Right ventricle myocardium superior (tissue), 1 donor: ENCODE measurements at regions not wholly inside any gene's neighbourhood (a gene's known extent, or its start where the extent isn't known, plus 50 kb on each side); places are given as distances from the start of the nearest gene placed in this dataset.

Source experiments
- ATAC-seq: fragments of 200-7000 bp; cut with Tn5 transposase; one replicate; pipeline ENCODE4 v1.9.1; 2020; ENCODE audit warnings: mild to moderate bottlenecking; ENCODE audit not compliant: poor library complexity
- DNase-seq: peaks from one replicate; pipeline ENCODE4 v3.0.0-alpha.2; 2020
- intact Hi-C: fragments of 100-400 bp; cut with DNase I; formaldehyde crosslinking; loops from one replicate; pipeline ENCODE4 v1.11.2; 2022
- donor health status: DM: no; HTN: yes; CAD: no; lungs with severe emphysema.

- intact Hi-C loops = loop anchor here (5.0 kb wide), 4 partner anchors 101 to 516 kb away; partner anchors contain the start of gene MAML3
- ATAC-seq (peak; percentile 94), DNase-seq (peak; percentile 87)
Observed at GRCh38 chr4:140252742-140253555, 99.0 kb upstream of the MAML3 start.

GRCh38 chr4:140252141-140252741, 98.3 kb upstream of the MAML3 start:
- ATAC-seq (peak; percentile 30), DNase-seq (no peak)
- intact Hi-C loops = loop anchor here (5.0 kb wide), 4 partner anchors 100 to 515 kb away; partner anchors contain the start of gene MAML3

GRCh38 chr4:140251571-140251970, 97.6 kb upstream of the MAML3 start:
- intact Hi-C loops = loop anchor here (5.0 kb wide), 4 partner anchors 99 to 514 kb away; partner anchors contain the start of gene MAML3
- no peak for ATAC-seq
- no peak for DNase-seq

- intact Hi-C loops = loop anchor here (5.0 kb wide), 4 partner anchors 99 to 514 kb away; partner anchors contain the start of gene MAML3
- ATAC-seq = no peak
- no peak for DNase-seq
Observed at GRCh38 chr4:140250989-140251552, 97.1 kb upstream of the MAML3 start.

GRCh38 chr4:140249351-140249750, 95.4 kb upstream of the MAML3 start:
- intact Hi-C loops = no loop called here
- DNase-seq (no peak), ATAC-seq (no peak)

GRCh38 chr4:140247237-140247636, 93.3 kb upstream of the MAML3 start:
- DNase-seq (no peak), ATAC-seq (no peak)
- intact Hi-C loops = no loop called here

GRCh38 chr4:140246216-140246615, 92.2 kb upstream of the MAML3 start:
- no peak for ATAC-seq
- no peak for DNase-seq
- intact Hi-C loops = no loop called here

GRCh38 chr4:140244328-140244727, 90.3 kb upstream of the MAML3 start:
- ATAC-seq (no peak), DNase-seq (no peak)
- intact Hi-C loops = no loop called here

GRCh38 chr4:140243278-140243753, 89.3 kb upstream of the MAML3 start:
- ATAC-seq = no peak
- intact Hi-C loops = no loop called here
- no peak for DNase-seq

- DNase-seq (no peak), ATAC-seq (no peak)
- intact Hi-C loops = no loop called here
Observed at GRCh38 chr4:140242357-140243277, 88.6 kb upstream of the MAML3 start.

GRCh38 chr4:140240237-140240636, 86.3 kb upstream of the MAML3 start:
- intact Hi-C loops = no loop called here
- no peak for ATAC-seq

GRCh38 chr4:140239311-140239710, 85.3 kb upstream of the MAML3 start:
- ATAC-seq (no peak), DNase-seq (no peak)
- intact Hi-C loops = loop anchor here (5.0 kb wide), 1 partner anchor 87 kb away; the partner anchor contains the start of gene MAML3

More at GRCh38 chr4:140240237-140240636, 86.3 kb upstream of the MAML3 start:
- DNase-seq = no peak

GRCh38 chr4:140238351-140239056, 84.5 kb upstream of the MAML3 start:
- ATAC-seq (peak; percentile 93), DNase-seq (peak; percentile 95)
- intact Hi-C loops = loop anchor here (5.0 kb wide), 1 partner anchor 86 kb away; the partner anchor contains the start of gene MAML3

GRCh38 chr4:140237616-140238350, 83.8 kb upstream of the MAML3 start:
- ATAC-seq = peak; percentile 90
- intact Hi-C loops = loop anchor here (5.0 kb wide), 1 partner anchor 85 kb away; the partner anchor contains the start of gene MAML3
- DNase-seq = peak; percentile 91

- ATAC-seq (no peak), DNase-seq (no peak)
- intact Hi-C loops = loop anchor here (5.0 kb wide), 1 partner anchor 84 kb away; the partner anchor contains the start of gene MAML3
Observed at GRCh38 chr4:140236654-140237169, 82.7 kb upstream of the MAML3 start.

GRCh38 chr4:140234697-140235060, 80.7 kb upstream of the MAML3 start:
- DNase-seq (no peak), ATAC-seq (no peak)
- intact Hi-C loops = loop anchor here (5.0 kb wide), 1 partner anchor 82 kb away; the partner anchor contains the start of gene MAML3
